T-helper 1 cell treated with Interleukin-12 subunit alpha and Interleukin-12 subunit beta and Interleukin-4 antibody, amounts not matched to agents 30 μg/mL and 1 μg/mL, for 36 hours (primary cell): ENCODE measurements at regions not wholly inside any gene's neighbourhood (a gene's known extent, or its start where the extent isn't known, plus 50 kb on each side); places are given as distances from the start of the nearest gene placed in this dataset.

Experiments
- H3K27ac Mint-ChIP-seq: one replicate; pipeline ENCODE4 v1.8.0; 2021; ENCODE audit warnings: mild to moderate bottlenecking, mixed read lengths
- H3K27me3 Mint-ChIP-seq: one replicate; pipeline ENCODE4 v1.8.0; 2021; ENCODE audit warnings: low read depth, mixed read lengths
- H3K36me3 Mint-ChIP-seq: one replicate; pipeline ENCODE4 v1.8.0; 2021; ENCODE audit warnings: low read depth, mixed read lengths
- H3K4me1 Mint-ChIP-seq: one replicate; pipeline ENCODE4 v1.8.0; 2021; ENCODE audit warnings: low read depth, mixed read lengths
- H3K4me3 Mint-ChIP-seq: one replicate; pipeline ENCODE4 v1.8.0; 2021; ENCODE audit warnings: mild to moderate bottlenecking, moderate library complexity, mixed read lengths
- H3K9me3 Mint-ChIP-seq: one replicate; pipeline ENCODE4 v1.8.0; 2021; ENCODE audit warnings: mixed read lengths

GRCh38 chr15:99473981-99474906 is 91.5 kb upstream of the MEF2A start:
- Mint-ChIP-seq H3K4me3 (no peak overlapping the region), H3K36me3 (no peaks in the 10 kb centered on the region)

GRCh38 chr15:99474909-99475753 is 90.7 kb upstream of the MEF2A start:
- Mint-ChIP-seq H3K9me3 (no peaks in the 10 kb centered on the region), H3K4me3 (no peak overlapping the region), H3K4me1 (peaks cover 13% of the 10 kb centered on the region), H3K27me3 (no peaks in the 10 kb centered on the region), H3K27ac (no peak overlapping the region), H3K36me3 (no peaks in the 10 kb centered on the region)

More at GRCh38 chr15:99473981-99474906, 91.5 kb upstream of the MEF2A start:
- H3K27me3 Mint-ChIP-seq: peaks cover 4% of the 10 kb centered on the region
- H3K9me3 Mint-ChIP-seq: no peaks in the 10 kb centered on the region
- H3K27ac Mint-ChIP-seq: no peak overlapping the region
- H3K4me1 Mint-ChIP-seq: peaks cover 13% of the 10 kb centered on the region

- no peaks in the 10 kb centered on the region for H3K9me3 Mint-ChIP-seq
These were observed 89.9 kb upstream of the MEF2A start for GRCh38 chr15:99475754-99476412.

GRCh38 chr15:99476413-99477222 is 89.2 kb upstream of the MEF2A start:
- no peak overlapping the region for H3K4me3 Mint-ChIP-seq
- H3K27me3 Mint-ChIP-seq: no peaks in the 10 kb centered on the region
- H3K36me3 Mint-ChIP-seq: no peaks in the 10 kb centered on the region
- H3K4me1 Mint-ChIP-seq: peaks cover 13% of the 10 kb centered on the region
- no peak overlapping the region for H3K27ac Mint-ChIP-seq
- no peaks in the 10 kb centered on the region for H3K9me3 Mint-ChIP-seq

More at GRCh38 chr15:99475754-99476412, 89.9 kb upstream of the MEF2A start:
- Mint-ChIP-seq H3K27me3 (no peaks in the 10 kb centered on the region), H3K36me3 (no peaks in the 10 kb centered on the region), H3K27ac (no peak overlapping the region), H3K4me1 (peaks cover 13% of the 10 kb centered on the region), H3K4me3 (no peak overlapping the region)

- H3K9me3 Mint-ChIP-seq: no peaks in the 10 kb centered on the region
- H3K4me1 Mint-ChIP-seq: peaks cover 15% of the 10 kb centered on the region
- no peaks in the 10 kb centered on the region for H3K27me3 Mint-ChIP-seq
- H3K36me3 Mint-ChIP-seq: no peaks in the 10 kb centered on the region
- no peak overlapping the region for H3K4me3 Mint-ChIP-seq
- H3K27ac Mint-ChIP-seq: no peak overlapping the region
These were observed 87.9 kb upstream of the MEF2A start for GRCh38 chr15:99477791-99478471.

- no peaks in the 10 kb centered on the region for H3K9me3 Mint-ChIP-seq
- no peak overlapping the region for H3K27ac Mint-ChIP-seq
- no peak overlapping the region for H3K4me3 Mint-ChIP-seq
- H3K27me3 Mint-ChIP-seq: no peaks in the 10 kb centered on the region
- H3K4me1 Mint-ChIP-seq: peaks cover 15% of the 10 kb centered on the region
- H3K36me3 Mint-ChIP-seq: no peaks in the 10 kb centered on the region
These were observed 86.8 kb upstream of the MEF2A start for GRCh38 chr15:99478977-99479376.

- Mint-ChIP-seq H3K4me3 (no peak overlapping the region), H3K27me3 (no peaks in the 10 kb centered on the region), H3K27ac (no peak overlapping the region), H3K9me3 (no peaks in the 10 kb centered on the region), H3K4me1 (peaks cover 16% of the 10 kb centered on the region), H3K36me3 (no peaks in the 10 kb centered on the region)
These were observed 85.6 kb upstream of the MEF2A start for GRCh38 chr15:99480016-99480810.

- Mint-ChIP-seq H3K36me3 (no peaks in the 10 kb centered on the region), H3K4me1 (peaks cover 25% of the 10 kb centered on the region), H3K9me3 (no peaks in the 10 kb centered on the region), H3K27ac (no peak overlapping the region), H3K4me3 (no peak overlapping the region), H3K27me3 (peaks cover 6% of the 10 kb centered on the region)
These were observed 84.5 kb upstream of the MEF2A start for GRCh38 chr15:99481113-99481950.

GRCh38 chr15:99481951-99482230 is 83.9 kb upstream of the MEF2A start:
- Mint-ChIP-seq H3K27me3 (peaks cover 6% of the 10 kb centered on the region), H3K4me1 (peaks cover 20% of the 10 kb centered on the region), H3K36me3 (no peaks in the 10 kb centered on the region), H3K27ac (no peak overlapping the region), H3K9me3 (no peaks in the 10 kb centered on the region), H3K4me3 (no peak overlapping the region)

- no peak overlapping the region for H3K27ac Mint-ChIP-seq
- no peaks in the 10 kb centered on the region for H3K9me3 Mint-ChIP-seq
- no peaks in the 10 kb centered on the region for H3K36me3 Mint-ChIP-seq
- H3K4me3 Mint-ChIP-seq: no peak overlapping the region
- H3K4me1 Mint-ChIP-seq: peaks cover 15% of the 10 kb centered on the region
- peaks cover 10% of the 10 kb centered on the region for H3K27me3 Mint-ChIP-seq
These were observed 82.8 kb upstream of the MEF2A start for GRCh38 chr15:99482993-99483392.

- Mint-ChIP-seq H3K27ac (peak overlapping the region; percentile 42), H3K27me3 (peaks cover 14% of the 10 kb centered on the region), H3K4me1 (peaks cover 12% of the 10 kb centered on the region)
These were observed 80.4 kb upstream of the MEF2A start for GRCh38 chr15:99485153-99485961.

GRCh38 chr15:99485992-99486370 is 79.8 kb upstream of the MEF2A start:
- H3K4me3 Mint-ChIP-seq: peak overlapping the region; percentile 49
- H3K36me3 Mint-ChIP-seq: no peaks in the 10 kb centered on the region
- H3K27me3 Mint-ChIP-seq: peaks cover 17% of the 10 kb centered on the region
- H3K27ac Mint-ChIP-seq: peak overlapping the region; percentile 42
- H3K9me3 Mint-ChIP-seq: no peaks in the 10 kb centered on the region
- H3K4me1 Mint-ChIP-seq: peaks cover 12% of the 10 kb centered on the region

More at GRCh38 chr15:99485153-99485961, 80.4 kb upstream of the MEF2A start:
- H3K9me3 Mint-ChIP-seq: no peaks in the 10 kb centered on the region
- no peaks in the 10 kb centered on the region for H3K36me3 Mint-ChIP-seq
- H3K4me3 Mint-ChIP-seq: peak overlapping the region; percentile 49
